Kidney (tissue), 13 donors: ENCODE measurements at regions not wholly inside any gene's neighbourhood (a gene's known extent, or its start where the extent isn't known, plus 50 kb on each side); places are given as distances from the start of the nearest gene placed in this dataset.

ENCODE experiments used
- DNase-seq, 5 donors: peaks; one replicate each; pipeline ENCODE4 v3.0.0-alpha.2; 2013 to 2020
- FAIRE-seq: peaks from 2 replicates; lab custom pipeline; 2012; peaks lifted over from hg19 to GRCh38; lab: Jason Lieb, UNC
- H3K27ac ChIP-seq, 2 donors: one replicate each; pipeline ENCODE4 v1.7.0; 2013; ENCODE audit warnings: low read depth in 2 of 2, low read length in 2 of 2, inconsistent platforms in 1 of 2
- H3K27me3 ChIP-seq: one replicate; pipeline ENCODE4 v1.7.1; 2013; ENCODE audit warnings: low read length, inconsistent platforms; ENCODE audit not compliant: control insufficient read depth, insufficient read depth
- H3K36me3 ChIP-seq, 3 donors: one replicate each; pipeline versions ENCODE4 v1.7.0 to v1.7.1; 2013; ENCODE audit warnings: low read length in 3 of 3, control low read depth in 1 of 3, inconsistent platforms in 1 of 3; ENCODE audit not compliant: insufficient read depth in 3 of 3, control insufficient read depth in 2 of 3
- H3K4me1 ChIP-seq, 3 donors: one replicate each; pipeline versions ENCODE4 v1.7.0 to v1.7.1; 2013; ENCODE audit warnings: low read length in 3 of 3, inconsistent platforms in 1 of 3, low read depth in 1 of 3; ENCODE audit not compliant: control insufficient read depth in 2 of 3, insufficient read depth in 2 of 3
- H3K4me3 ChIP-seq, 3 donors: one replicate each; pipeline versions ENCODE4 v1.7.0 to v1.8.1; 2013; ENCODE audit warnings: low read length in 3 of 3, control low read depth in 1 of 3, inconsistent platforms in 1 of 3
- H3K9ac ChIP-seq, 3 donors: one replicate each; pipeline versions ENCODE4 v1.7.0 to v1.7.1; 2013; ENCODE audit warnings: low read length in 3 of 3, control low read depth in 1 of 3, inconsistent platforms in 1 of 3
- H3K9me3 ChIP-seq, 3 donors: one replicate each; pipeline versions ENCODE4 v1.7.0 to v1.7.1; 2013; ENCODE audit warnings: low read length in 3 of 3, control low read depth in 1 of 3, inconsistent platforms in 1 of 3; ENCODE audit not compliant: control insufficient read depth in 2 of 3, insufficient read depth in 1 of 3
- CTCF ChIP-seq: IDR thresholded peaks from 3 replicates; pipeline ENCODE4 v1.5.1; 2012; ENCODE audit warnings: mild to moderate bottlenecking, moderate library complexity, borderline replicate concordance; ENCODE audit not compliant: insufficient read depth; ENCODE audit errors: extremely low read depth
- intact Hi-C: fragments of 100-400 bp; cut with DNase I; formaldehyde crosslinking; loops from one replicate; pipeline ENCODE4 v1.11.1; 2022
- donor health status: control.
- donor health status: control.
- donor health status: control.
- donor health status: control.
- donor health status: control.
- donor health status: DM: yes; HTN: yes; CAD: no.
- donor health status: Normal renal cell carcinoma (clear cell type).

- intact Hi-C loops: no loop called here
- no peak for TF ChIP-seq CTCF
Measured at GRCh38 chr4:162557516-162558106, 393.8 kb upstream of the FSTL5 start.

GRCh38 chr4:162535121-162535520 is 371.3 kb upstream of the FSTL5 start:
- H3K9me3 ChIP-seq: no peaks in the 10 kb centered on the region
- TF ChIP-seq CTCF: no peak
- H3K36me3 ChIP-seq: no peaks in the 10 kb centered on the region
- H3K4me3 ChIP-seq: no peak overlapping the region
- no peak overlapping the region for H3K9ac ChIP-seq
- no peaks in the 10 kb centered on the region for H3K27me3 ChIP-seq
- intact Hi-C loops: no loop called here
- no peak for FAIRE-seq
- no peak for DNase-seq
- H3K27ac ChIP-seq: no peak overlapping the region
- no peaks in the 10 kb centered on the region for H3K4me1 ChIP-seq

More at GRCh38 chr4:162557516-162558106, 393.8 kb upstream of the FSTL5 start:
- no peak for FAIRE-seq
- no peaks in the 10 kb centered on the region for H3K27me3 ChIP-seq
- H3K36me3 ChIP-seq: no peaks in the 10 kb centered on the region
- no peak overlapping the region for H3K9ac ChIP-seq
- no peak overlapping the region for H3K4me3 ChIP-seq
- no peak for DNase-seq
- H3K9me3 ChIP-seq: no peaks in the 10 kb centered on the region
- no peaks in the 10 kb centered on the region for H3K4me1 ChIP-seq
- H3K27ac ChIP-seq: no peak overlapping the region

- TF ChIP-seq CTCF: no peak
- peak in 1 of 5 donors; percentile 5 for DNase-seq
- Histone ChIP-seq H3K9ac (no peak overlapping the region), H3K9me3 (no peaks in the 10 kb centered on the region), H3K36me3 (no peaks in the 10 kb centered on the region), H3K27me3 (no peaks in the 10 kb centered on the region), H3K27ac (no peak overlapping the region), H3K4me3 (no peak overlapping the region), H3K4me1 (no peaks in the 10 kb centered on the region)
- intact Hi-C loops: no loop called here
- FAIRE-seq: no peak
Measured at GRCh38 chr4:162523171-162523570, 359.4 kb upstream of the FSTL5 start.

GRCh38 chr4:162522724-162523123 is 358.9 kb upstream of the FSTL5 start:
- H3K4me3 ChIP-seq: no peak overlapping the region
- no peak for TF ChIP-seq CTCF
- no peaks in the 10 kb centered on the region for H3K27me3 ChIP-seq
- H3K9ac ChIP-seq: no peak overlapping the region
- intact Hi-C loops: no loop called here
- DNase-seq (no peak), FAIRE-seq (no peak)
- H3K9me3 ChIP-seq: no peaks in the 10 kb centered on the region
- no peaks in the 10 kb centered on the region for H3K36me3 ChIP-seq
- no peaks in the 10 kb centered on the region for H3K4me1 ChIP-seq
- no peak overlapping the region for H3K27ac ChIP-seq
